ENCODE measurements at regions not wholly inside any gene's neighbourhood (a gene's known extent, or its start where the extent isn't known, plus 50 kb on each side); places are given as distances from the start of the nearest gene placed in this dataset.

DNA sequence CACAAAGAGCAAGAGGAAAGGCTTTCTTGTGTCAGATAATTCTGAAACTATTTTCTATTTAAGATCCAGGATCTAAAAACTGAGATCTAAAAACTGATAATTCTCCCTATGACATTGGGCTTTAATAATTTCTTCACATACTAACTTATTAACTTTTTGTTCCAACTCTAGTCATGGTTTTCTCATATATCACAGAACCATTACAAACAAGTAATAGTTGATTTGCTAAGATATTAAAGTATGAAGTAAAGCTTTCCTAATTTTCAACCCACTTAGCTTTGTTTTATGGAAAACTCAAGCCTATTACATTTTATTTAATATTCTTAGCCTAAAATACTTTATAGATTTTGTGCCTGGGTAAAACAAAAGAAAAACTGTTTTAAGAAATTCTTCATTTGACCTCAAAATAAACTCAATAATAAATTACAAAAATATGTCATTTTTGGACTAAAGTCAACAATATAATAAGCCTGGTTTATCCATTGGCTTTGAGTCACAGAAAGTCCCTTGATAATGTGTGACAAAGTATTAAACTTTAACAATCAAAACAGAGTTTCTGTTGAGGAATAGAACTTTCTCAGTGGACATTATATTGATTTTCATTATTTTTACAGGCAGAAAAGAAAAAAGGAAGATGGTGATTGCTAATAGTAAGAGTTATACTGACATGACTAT lies 1142.9 kb upstream of the SORCS1 start:
- Histone ChIP-seq H3K4me3 (ENCODE audit: low read depth, low read length) (no peak overlapping the region), H3K27me3 (ENCODE audit: control insufficient read depth, insufficient read depth, low read length) (no peaks in the 10 kb centered on the region), H3K36me3 (ENCODE audit: control insufficient read depth, insufficient read depth, low read length) (no peaks in the 10 kb centered on the region)
- DNase-seq (ENCODE audit: low read depth): no peak
- TF ChIP-seq CTCF (IDR thresholded peaks at IDR 0.05; ENCODE audit: insufficient read depth, low read length, poor library complexity, severe bottlenecking): no peak

DNA sequence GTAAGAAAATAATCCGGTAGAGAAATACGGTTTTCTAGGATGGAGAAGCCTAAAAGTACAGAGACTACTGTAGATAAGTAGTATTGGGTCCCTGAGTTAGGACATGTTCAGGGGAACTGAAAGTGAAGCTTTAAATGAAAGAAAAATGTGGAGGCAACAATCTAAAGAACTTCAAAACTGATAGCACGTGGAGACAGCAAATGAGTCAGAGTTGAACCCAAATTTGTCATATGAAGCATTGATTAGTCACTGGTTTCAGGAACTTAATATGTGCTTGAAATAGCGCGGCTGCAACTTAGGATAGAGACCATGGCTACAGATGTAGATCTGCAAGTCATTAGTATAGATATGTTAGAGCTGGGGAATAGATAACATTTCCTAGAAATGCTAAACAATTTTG lies 1138.6 kb upstream of the SORCS1 start:
- no peak overlapping the region for H3K4me3 ChIP-seq (ENCODE audit: low read depth, low read length)
- H3K36me3 ChIP-seq (ENCODE audit: control insufficient read depth, insufficient read depth, low read length): no peaks in the 10 kb centered on the region
- DNase-seq (ENCODE audit: low read depth): no peak
- H3K27me3 ChIP-seq (ENCODE audit: control insufficient read depth, insufficient read depth, low read length): no peaks in the 10 kb centered on the region
- no peak for TF ChIP-seq CTCF (IDR thresholded peaks at IDR 0.05; ENCODE audit: insufficient read depth, low read length, poor library complexity, severe bottlenecking)

DNA sequence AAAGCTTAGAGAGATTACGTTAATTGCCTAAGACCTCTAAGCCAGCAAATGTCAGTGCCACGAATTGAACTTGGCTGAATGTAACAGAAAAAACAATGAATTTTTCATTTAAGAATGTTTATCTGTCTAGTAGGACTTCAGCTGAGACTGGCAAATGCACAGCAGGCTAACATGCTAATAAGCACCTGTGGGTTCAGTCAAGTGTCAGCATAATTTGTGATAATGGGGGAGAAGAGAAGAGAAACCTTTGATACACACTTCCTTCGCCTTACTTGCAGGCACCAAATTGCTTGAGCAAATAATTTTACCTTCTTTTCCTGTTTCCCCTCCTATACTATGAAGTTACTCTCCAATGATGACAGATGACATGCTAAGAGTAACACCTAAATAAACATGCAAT lies 1136.5 kb upstream of the SORCS1 start:
- TF ChIP-seq CTCF (IDR thresholded peaks at IDR 0.05; ENCODE audit: insufficient read depth, low read length, poor library complexity, severe bottlenecking): no peak
- DNase-seq (ENCODE audit: low read depth): no peak
- H3K4me3 ChIP-seq (ENCODE audit: low read depth, low read length): no peak overlapping the region

DNA sequence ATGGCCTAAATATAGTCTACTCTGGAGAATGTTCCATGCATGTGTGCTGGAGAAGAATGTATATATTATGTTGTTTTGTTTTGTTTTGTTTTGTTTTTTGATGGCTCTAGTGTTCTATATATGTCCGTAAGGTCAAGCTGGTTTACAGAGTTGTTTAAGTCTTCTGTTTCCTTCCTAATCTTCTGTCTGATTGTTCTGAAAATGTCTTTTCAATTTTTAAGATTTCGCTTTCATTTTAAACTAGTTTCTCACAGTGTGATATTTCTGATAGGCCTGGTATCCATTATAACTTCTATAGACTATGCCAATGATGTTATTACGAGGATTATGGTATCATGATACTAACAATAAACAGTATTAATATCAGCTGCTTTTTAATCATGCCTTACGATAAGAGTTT lies 1126.3 kb upstream of the SORCS1 start:
- Histone ChIP-seq H3K36me3 (ENCODE audit: control insufficient read depth, insufficient read depth, low read length) (no peaks in the 10 kb centered on the region), H3K4me3 (ENCODE audit: low read depth, low read length) (no peak overlapping the region), H3K27me3 (ENCODE audit: control insufficient read depth, insufficient read depth, low read length) (no peaks in the 10 kb centered on the region)
- no peak for DNase-seq (ENCODE audit: low read depth)
- TF ChIP-seq CTCF (IDR thresholded peaks at IDR 0.05; ENCODE audit: insufficient read depth, low read length, poor library complexity, severe bottlenecking): no peak

More for the DNA sequence above, 1136.5 kb upstream of the SORCS1 start:
- Histone ChIP-seq H3K27me3 (ENCODE audit: control insufficient read depth, insufficient read depth, low read length) (no peaks in the 10 kb centered on the region), H3K36me3 (ENCODE audit: control insufficient read depth, insufficient read depth, low read length) (no peaks in the 10 kb centered on the region)

GRCh38 chr10:108275895-108276685 lies 1111.6 kb upstream of the SORCS1 start:
- no peak for DNase-seq (ENCODE audit: low read depth)
- Histone ChIP-seq H3K4me3 (ENCODE audit: low read depth, low read length) (no peak overlapping the region), H3K27me3 (ENCODE audit: control insufficient read depth, insufficient read depth, low read length) (no peaks in the 10 kb centered on the region), H3K36me3 (ENCODE audit: control insufficient read depth, insufficient read depth, low read length) (no peaks in the 10 kb centered on the region)
- TF ChIP-seq CTCF (IDR thresholded peaks at IDR 0.05; ENCODE audit: insufficient read depth, low read length, poor library complexity, severe bottlenecking): no peak
